NB4 (cell line): ENCODE measurements at regions not wholly inside any gene's neighbourhood (a gene's known extent, or its start where the extent isn't known, plus 50 kb on each side); places are given as distances from the start of the nearest gene placed in this dataset.
A peak's percentile ranks its signal among the peaks of the same experiment; 100 is the strongest.

ENCODE experiments used
- DNase-seq: peaks from one replicate; pipeline ENCODE4 v3.0.0; 2010; ENCODE audit warnings: low read depth
- H3K4me3 ChIP-seq: one replicate; pipeline ENCODE4 v1.5.1; 2011; ENCODE audit warnings: mild to moderate bottlenecking, low read depth, low read length, moderate library complexity
- CTCF ChIP-seq: IDR thresholded peaks from one replicate; pipeline ENCODE4 v1.5.1; 2012; ENCODE audit warnings: low read depth, low read length
- MAX ChIP-seq: IDR thresholded peaks from 2 replicates; pipeline ENCODE4 v1.6.1; 2011; ENCODE audit warnings: low read depth, low read length
- MYC ChIP-seq: IDR thresholded peaks from 2 replicates; pipeline ENCODE4 v1.6.1; 2011; ENCODE audit warnings: low read depth, low read length
- POLR2A ChIP-seq: IDR thresholded peaks from 2 replicates; pipeline ENCODE4 v1.6.1; 2011; ENCODE audit warnings: mild to moderate bottlenecking; ENCODE audit not compliant: insufficient read length; ENCODE audit errors: extremely low read depth

GRCh38 chr14:56055511-56055910 is 62.7 kb upstream of the PELI2 start:
- TF ChIP-seq MYC (no peak), CTCF (no peak), MAX (no peak), POLR2A (no peak)
- no peak overlapping the region for H3K4me3 ChIP-seq
- no peak for DNase-seq

GRCh38 chr14:56056031-56056430 is 62.2 kb upstream of the PELI2 start:
- H3K4me3 ChIP-seq: no peak overlapping the region
- no peak for DNase-seq
- TF ChIP-seq MYC (no peak), POLR2A (no peak), MAX (no peak), CTCF (no peak)

- TF ChIP-seq MAX: no peak
- no peak for TF ChIP-seq CTCF
- TF ChIP-seq POLR2A: no peak
- TF ChIP-seq MYC: no peak
- H3K4me3 ChIP-seq: no peak overlapping the region
- DNase-seq: no peak
Measured at GRCh38 chr14:56057071-56057741, 61.0 kb upstream of the PELI2 start.

GRCh38 chr14:56057767-56058166 is 60.4 kb upstream of the PELI2 start:
- no peak overlapping the region for H3K4me3 ChIP-seq
- DNase-seq: no peak
- TF ChIP-seq CTCF (no peak), MYC (no peak), MAX (no peak), POLR2A (no peak)

- no peak for TF ChIP-seq CTCF
- no peak overlapping the region for H3K4me3 ChIP-seq
- peak; percentile 4 for DNase-seq
Measured at GRCh38 chr14:56059054-56059453, 59.2 kb upstream of the PELI2 start.

GRCh38 chr14:56061051-56061450 is 57.2 kb upstream of the PELI2 start:
- no peak for TF ChIP-seq MAX
- no peak for TF ChIP-seq MYC
- no peak for TF ChIP-seq CTCF
- no peak for TF ChIP-seq POLR2A
- no peak for DNase-seq
- H3K4me3 ChIP-seq: no peak overlapping the region
